ENCODE measurements at regions not wholly inside any gene's neighbourhood (a gene's known extent, or its start where the extent isn't known, plus 50 kb on each side); places are given as distances from the start of the nearest gene placed in this dataset.

DNA sequence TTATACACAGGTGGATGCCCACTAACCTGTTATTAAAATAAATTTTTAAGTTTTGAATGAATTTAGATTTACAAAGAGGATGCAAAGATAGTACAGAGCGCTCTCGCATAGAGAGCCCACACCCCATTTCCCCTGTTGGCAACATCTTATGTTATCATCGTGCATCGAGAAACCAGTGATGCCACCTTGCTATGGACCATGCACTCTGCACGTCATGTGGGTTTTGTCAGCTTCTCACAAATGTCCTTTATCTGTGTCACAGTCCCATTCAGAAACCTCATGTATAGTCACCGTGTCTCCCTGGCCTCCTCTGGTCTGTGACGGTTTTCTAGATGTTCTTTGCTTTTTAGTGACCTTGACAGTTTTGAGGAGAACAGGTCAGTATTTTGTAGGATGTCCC lies 60.0 kb downstream of the ING1 start:
- DNase-seq (ENCODE audit: low read depth in 2 of 2), result no peak

DNA sequence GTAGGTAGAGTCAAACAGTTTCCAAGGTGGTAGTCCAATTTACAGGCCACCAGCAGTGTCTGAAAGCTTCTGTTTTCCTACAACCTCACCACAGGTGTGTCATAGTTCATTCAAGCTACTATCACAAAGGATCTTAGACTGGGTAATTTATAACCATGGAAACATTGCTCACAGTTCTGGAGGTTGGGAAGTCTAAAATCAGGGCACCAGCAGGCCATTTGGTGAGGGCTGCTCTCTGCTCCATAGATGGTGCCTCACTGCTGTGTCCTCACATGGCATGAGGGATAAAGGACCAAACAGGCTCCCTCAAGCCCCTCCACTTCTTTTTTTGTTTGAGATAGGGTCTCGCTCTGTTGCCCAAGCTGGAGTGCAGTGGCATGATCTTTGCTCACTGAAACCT lies 60.6 kb downstream of the ING1 start:
- no peak for DNase-seq (ENCODE audit: low read depth in 2 of 2)

DNA sequence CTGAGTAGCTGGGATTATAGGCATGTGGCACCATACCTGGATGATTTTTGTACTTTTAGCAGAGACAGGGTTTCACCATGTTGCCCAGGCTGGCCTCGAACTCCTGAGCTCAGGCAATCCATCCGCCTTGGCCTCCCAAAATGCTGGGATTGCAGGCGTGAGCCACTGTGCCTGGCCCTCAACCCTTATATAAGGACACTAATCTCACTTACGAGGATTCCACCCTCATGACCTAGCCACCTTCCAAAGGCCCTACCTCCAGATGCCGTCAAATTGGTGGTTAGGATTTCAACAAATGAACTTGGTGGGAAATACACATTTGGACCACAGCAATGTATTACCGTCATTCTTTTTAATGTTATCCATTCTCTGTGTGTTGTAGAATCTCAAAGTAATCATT lies 61.0 kb downstream of the ING1 start:
- DNase-seq (ENCODE audit: low read depth in 2 of 2), result no peak

- no peak for DNase-seq (ENCODE audit: low read depth in 2 of 2)
Measured at GRCh38 chr13:110775576-110775975, 62.1 kb downstream of the ING1 start.

DNA sequence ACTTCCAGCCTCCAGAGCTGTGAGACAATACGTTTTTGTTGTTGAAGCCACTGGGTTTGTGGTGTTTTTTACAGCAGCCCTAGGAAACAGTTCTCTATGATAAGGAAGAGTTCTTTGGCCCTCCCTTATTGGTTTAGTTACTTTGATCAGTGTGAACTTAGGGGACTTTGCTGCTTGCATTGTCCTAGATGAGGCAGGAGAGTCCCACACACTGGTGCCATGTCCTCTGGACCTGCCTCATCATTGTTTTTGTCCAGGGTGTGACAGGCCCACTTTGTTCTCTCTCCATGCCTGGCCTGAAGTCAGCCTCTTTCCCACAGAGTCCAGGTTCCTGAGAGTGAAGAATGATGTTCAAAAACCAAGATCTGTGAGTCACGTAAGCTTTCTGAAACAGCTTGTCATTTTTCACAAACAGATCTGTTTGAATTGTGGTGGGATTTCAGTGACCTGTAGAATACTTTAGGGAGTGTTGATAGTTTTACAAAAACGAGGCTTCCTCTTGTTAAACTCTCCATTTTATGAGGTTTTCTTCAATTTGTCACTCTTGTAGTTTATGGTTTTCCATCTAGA lies 63.8 kb downstream of the ING1 start:
- DNase-seq (ENCODE audit: low read depth in 2 of 2), result no peak

GRCh38 chr13:110779022-110779421 lies 65.5 kb downstream of the ING1 start:
- no peak for DNase-seq (ENCODE audit: low read depth in 2 of 2)

DNA sequence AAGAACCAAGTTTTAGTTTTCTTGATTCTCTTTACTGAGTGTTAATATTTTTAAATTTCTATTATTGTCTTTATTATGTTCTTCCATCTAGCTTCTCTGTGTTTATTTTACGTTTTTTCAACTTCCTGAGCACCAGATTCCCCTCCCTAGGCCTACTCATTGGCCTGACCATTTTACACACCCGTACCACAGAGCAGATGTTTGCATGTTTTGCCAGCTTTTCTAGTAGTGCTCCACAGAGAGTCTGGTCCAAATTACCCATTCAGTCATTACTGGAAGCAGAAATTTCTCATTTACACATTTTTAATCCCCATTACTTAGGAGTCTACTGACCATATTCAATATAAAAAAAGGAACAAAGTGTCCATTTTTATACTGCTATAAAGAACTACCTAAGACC lies 66.9 kb downstream of the ING1 start:
- no peak for DNase-seq (ENCODE audit: low read depth in 2 of 2)

GRCh38 chr13:110782185-110782584 lies 68.7 kb downstream of the ING1 start:
- DNase-seq (ENCODE audit: low read depth in 2 of 2), result no peak

- no peak for DNase-seq (ENCODE audit: low read depth in 2 of 2)
Measured at GRCh38 chr13:110784704-110785103, 71.2 kb downstream of the ING1 start.

- no peak for DNase-seq (ENCODE audit: low read depth in 2 of 2)
Measured at GRCh38 chr13:110788778-110789177, 75.3 kb downstream of the ING1 start.

GRCh38 chr13:110789871-110790270 lies 76.4 kb downstream of the ING1 start:
- DNase-seq (ENCODE audit: low read depth in 2 of 2), result no peak

GRCh38 chr13:110790371-110790770 lies 76.9 kb downstream of the ING1 start:
- DNase-seq (ENCODE audit: low read depth in 2 of 2), result no peak

GRCh38 chr13:110794209-110794608 lies 80.7 kb downstream of the ING1 start:
- no peak for DNase-seq (ENCODE audit: low read depth in 2 of 2)

GRCh38 chr13:110797230-110797877 lies 83.9 kb downstream of the ING1 start:
- DNase-seq (ENCODE audit: low read depth in 2 of 2), result no peak

DNA sequence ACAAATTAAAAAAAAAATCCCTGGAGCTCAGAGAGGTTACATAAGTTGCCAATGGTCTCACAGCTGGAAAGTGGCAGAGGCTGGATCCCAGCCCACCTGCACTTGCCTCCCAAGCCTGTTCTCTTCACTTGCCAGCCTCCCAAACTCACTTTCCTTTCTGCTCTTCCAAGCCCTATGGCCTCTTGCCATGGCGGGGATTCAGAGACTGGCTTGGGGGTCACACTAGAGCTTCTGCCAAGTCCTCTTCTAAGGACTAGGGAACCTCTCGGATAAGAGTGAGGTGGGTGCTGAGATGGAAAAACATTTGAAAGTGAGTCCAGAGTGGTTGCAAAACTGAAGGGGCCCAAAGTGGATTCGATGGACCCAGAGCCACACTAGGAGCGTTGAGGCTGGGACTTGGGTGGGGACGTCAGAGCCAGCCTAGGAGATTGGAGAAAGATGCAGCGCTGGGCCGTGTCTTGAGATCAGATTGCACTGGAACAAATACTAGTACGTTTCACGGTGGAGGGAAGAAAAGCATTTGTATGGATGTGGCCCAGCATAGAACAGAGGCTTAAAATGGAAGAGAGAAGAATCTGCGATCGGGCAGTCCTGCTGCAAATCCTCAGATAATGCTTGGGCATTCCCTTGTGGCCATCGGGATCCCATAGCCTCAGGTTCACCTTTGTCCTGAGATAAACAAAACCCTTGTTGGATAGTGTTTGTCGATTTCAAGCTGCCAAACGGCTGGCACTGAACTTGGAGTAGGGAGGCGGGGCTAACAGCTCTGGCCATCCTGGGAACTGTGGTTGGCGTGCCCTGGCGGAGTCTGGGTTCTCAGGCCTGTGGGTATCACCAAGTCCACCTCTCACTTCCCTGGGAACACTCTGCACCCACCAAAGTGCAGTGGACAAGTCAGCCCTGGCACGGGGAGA lies 84.8 kb downstream of the ING1 start:
- no peak for DNase-seq (ENCODE audit: low read depth in 2 of 2)

DNA sequence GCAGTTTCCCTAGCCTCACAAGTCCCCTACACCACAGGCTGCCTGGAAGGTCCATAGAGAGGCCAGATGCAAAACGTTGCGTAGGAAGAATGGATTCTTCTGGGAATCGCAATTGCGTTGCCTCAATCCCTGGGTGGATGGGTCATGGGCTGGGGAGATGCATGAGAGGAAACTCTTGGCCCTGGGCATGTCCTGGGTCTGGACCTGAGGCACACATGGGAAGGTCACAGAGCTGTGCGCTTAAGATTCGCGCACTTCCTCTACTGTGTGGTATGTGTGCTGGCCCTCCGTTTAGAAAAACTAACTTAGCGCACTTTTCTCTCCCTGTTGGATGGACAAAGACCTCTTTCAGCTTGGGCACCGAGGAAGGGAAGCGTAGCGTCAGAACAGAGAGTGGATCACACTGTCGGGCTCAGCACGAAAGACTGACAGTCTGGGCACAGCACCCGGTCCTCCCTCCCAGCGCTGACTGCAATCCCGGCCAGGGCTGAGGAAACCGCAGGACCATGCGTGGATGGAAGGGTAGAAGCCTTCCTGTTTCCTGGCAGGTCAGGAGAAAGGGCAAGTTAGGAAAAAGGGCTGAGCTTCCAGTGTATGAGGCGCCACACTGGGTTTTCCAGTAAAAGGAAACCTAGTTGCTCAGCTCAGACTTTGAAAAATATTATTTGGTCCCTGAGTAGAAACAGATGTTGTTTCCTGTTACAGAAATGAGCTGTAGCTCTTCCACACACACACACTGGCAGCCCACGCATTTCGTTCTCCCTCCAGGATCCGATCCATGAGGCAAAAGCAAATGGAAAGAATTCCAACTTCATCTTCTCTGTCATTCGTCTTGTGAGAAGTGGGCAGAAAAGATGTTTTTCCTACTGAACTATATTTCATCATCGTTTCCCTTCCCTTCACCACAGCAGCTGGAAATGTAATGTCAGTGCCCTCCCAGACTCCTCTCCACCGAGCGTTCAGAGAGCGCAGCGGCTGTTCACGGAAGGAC lies 86.0 kb downstream of the ING1 start:
- DNase-seq (ENCODE audit: low read depth in 2 of 2), result no peak

GRCh38 chr13:110801044-110801443 lies 87.5 kb downstream of the ING1 start:
- no peak for DNase-seq (ENCODE audit: low read depth in 2 of 2)

GRCh38 chr13:110802260-110802659 lies 88.8 kb downstream of the ING1 start:
- DNase-seq (ENCODE audit: low read depth in 2 of 2), result no peak

DNA sequence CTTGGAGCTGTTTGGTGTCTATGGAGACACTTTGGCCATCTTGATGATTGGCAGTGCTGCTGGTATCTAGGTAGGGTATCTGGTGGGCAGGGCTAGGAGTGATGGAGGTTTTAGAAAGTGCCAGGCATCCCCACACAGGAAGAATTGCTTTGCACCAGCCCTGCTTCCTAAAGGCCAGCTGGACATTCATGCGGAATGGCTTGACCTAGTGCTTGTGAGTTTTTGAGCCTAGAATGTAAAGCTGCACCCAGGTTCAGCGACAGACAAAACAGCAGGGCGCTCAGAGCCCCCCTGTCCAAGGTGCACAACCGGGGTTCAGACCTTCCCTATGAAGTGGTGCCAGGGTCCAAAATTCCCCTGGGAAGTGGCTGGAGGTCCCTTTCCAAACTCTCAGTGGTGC lies 93.1 kb downstream of the ING1 start:
- no peak for DNase-seq (ENCODE audit: low read depth in 2 of 2)

DNA sequence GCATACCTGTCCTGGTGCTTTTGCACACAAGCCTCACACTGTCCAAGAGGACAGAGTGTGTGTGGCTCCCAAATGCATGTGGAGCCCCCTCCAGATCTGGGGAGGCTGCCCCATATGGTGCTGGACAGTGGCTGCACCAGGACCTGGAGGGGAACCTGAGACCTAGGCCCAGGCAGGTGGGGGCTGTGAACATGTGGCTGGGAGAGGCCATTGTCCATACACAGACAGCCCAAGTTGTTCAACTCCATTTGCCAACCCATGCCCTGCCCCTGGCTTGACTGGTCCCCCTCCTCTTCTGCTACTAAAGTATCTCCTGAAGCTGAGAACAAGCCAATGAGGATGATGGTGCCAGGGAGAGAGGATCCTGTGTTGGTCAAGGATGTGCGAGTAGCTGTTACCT lies 94.0 kb downstream of the ING1 start:
- no peak for DNase-seq (ENCODE audit: low read depth in 2 of 2)

- no peak for DNase-seq (ENCODE audit: low read depth in 2 of 2)
Measured at GRCh38 chr13:110808138-110808537, 94.6 kb downstream of the ING1 start.
